ENCODE measurements at regions not wholly inside any gene's neighbourhood (a gene's known extent, or its start where the extent isn't known, plus 50 kb on each side); places are given as distances from the start of the nearest gene placed in this dataset.

DNA sequence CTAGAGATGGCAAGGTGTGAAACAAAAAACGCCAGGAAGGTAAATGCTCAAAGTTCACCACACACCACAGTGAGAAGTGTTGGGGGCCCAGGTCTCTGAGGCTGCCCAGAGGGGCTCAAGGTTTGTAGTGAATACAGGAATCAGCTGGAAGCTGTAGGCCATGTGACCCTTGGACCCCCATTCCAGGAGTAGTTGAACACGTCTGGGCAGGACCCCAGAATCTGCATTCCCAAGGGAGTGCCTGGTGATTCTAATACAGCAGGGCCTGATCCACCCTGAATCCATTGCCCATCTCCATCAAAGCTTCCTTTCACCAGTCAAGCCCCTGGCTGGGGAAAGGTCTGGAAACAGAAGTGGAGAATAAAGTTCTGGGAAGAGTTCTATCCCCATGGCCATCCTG is 70.8 kb upstream of the B3GAT1 start:
- no peaks in the 10 kb centered on the region for H3K27me3 ChIP-seq (ENCODE audit: control insufficient read depth, insufficient read depth, low read length)
- TF ChIP-seq, protein P1, sequence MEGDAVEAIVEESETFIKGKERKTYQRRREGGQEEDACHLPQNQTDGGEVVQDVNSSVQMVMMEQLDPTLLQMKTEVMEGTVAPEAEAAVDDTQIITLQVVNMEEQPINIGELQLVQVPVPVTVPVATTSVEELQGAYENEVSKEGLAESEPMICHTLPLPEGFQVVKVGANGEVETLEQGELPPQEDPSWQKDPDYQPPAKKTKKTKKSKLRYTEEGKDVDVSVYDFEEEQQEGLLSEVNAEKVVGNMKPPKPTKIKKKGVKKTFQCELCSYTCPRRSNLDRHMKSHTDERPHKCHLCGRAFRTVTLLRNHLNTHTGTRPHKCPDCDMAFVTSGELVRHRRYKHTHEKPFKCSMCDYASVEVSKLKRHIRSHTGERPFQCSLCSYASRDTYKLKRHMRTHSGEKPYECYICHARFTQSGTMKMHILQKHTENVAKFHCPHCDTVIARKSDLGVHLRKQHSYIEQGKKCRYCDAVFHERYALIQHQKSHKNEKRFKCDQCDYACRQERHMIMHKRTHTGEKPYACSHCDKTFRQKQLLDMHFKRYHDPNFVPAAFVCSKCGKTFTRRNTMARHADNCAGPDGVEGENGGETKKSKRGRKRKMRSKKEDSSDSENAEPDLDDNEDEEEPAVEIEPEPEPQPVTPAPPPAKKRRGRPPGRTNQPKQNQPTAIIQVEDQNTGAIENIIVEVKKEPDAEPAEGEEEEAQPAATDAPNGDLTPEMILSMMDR (IDR thresholded peaks at IDR 0.05; ENCODE audit: borderline replicate concordance, extremely low read depth, insufficient read depth) = no peak
- DNase-seq (no peak), FAIRE-seq (no peak)
- H3K36me3 ChIP-seq (ENCODE audit: control insufficient read depth in 2 of 3, insufficient read depth in 3 of 3, low read length in 3 of 3) = peaks cover 0 to 2% (median 2%) of the 10 kb centered on the region in 3 donors
- H3K9ac ChIP-seq (ENCODE audit: low read length in 3 of 3) = no peak overlapping the region
- peaks cover 0 to 19% (median 0%) of the 10 kb centered on the region in 3 donors for H3K4me1 ChIP-seq (ENCODE audit: control insufficient read depth in 2 of 3, insufficient read depth in 2 of 3, low read depth in 1 of 3, low read length in 3 of 3)
- no peaks in the 10 kb centered on the region for H3K9me3 ChIP-seq (ENCODE audit: control insufficient read depth in 2 of 3, insufficient read depth in 1 of 3, low read length in 3 of 3)
- H3K27ac ChIP-seq (ENCODE audit: low read depth in 2 of 2, low read length in 2 of 2) = no peak overlapping the region
- no peak overlapping the region for H3K4me3 ChIP-seq (ENCODE audit: low read length in 3 of 3)
- intact Hi-C loops (cut with DNase I) = no loop called here

DNA sequence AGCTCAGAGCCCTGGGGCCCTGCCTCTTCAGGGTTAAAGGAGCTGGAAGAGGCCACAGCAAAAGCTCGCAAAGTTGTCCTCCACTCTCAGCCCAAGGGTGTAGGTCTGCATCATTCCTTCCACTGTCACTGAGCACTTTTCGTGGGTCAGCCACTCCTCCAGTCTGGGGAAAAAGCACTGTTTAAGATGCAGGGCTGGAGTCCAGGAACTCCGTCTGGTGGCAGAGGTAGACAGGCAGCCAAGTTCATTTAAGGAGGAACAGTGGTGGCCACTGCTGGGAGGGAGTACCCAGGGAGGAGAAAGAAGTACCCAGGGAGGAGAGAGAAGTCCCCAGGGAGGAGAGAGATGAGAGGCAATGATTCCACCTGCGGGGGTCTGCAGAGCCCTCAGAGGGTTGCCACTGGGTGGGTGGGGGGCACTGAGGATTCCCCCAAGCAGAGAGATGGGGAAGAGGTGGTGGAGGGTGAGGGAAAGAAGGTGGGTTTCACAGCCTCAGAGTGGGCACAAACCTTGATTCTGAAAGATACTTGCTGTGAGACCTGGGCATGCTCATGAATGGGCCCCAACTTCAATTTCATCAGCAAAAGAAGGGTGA is 70.0 kb upstream of the B3GAT1 start:
- H3K9me3 ChIP-seq (ENCODE audit: control insufficient read depth in 2 of 3, insufficient read depth in 1 of 3, low read length in 3 of 3) = no peaks in the 10 kb centered on the region
- DNase-seq (peak in 1 of 5 donors; percentile 15), FAIRE-seq (no peak)
- intact Hi-C loops (cut with DNase I) = no loop called here
- no peak overlapping the region for H3K9ac ChIP-seq (ENCODE audit: low read length in 3 of 3)
- TF ChIP-seq, protein P1 (IDR thresholded peaks at IDR 0.05; ENCODE audit: borderline replicate concordance, extremely low read depth, insufficient read depth) = no peak
- peaks cover 0 to 2% (median 2%) of the 10 kb centered on the region in 3 donors for H3K36me3 ChIP-seq (ENCODE audit: control insufficient read depth in 2 of 3, insufficient read depth in 3 of 3, low read length in 3 of 3)
- no peaks in the 10 kb centered on the region for H3K27me3 ChIP-seq (ENCODE audit: control insufficient read depth, insufficient read depth, low read length)
- peaks cover 0 to 19% (median 0%) of the 10 kb centered on the region in 3 donors for H3K4me1 ChIP-seq (ENCODE audit: control insufficient read depth in 2 of 3, insufficient read depth in 2 of 3, low read depth in 1 of 3, low read length in 3 of 3)
- no peak overlapping the region for H3K4me3 ChIP-seq (ENCODE audit: low read length in 3 of 3)
- H3K27ac ChIP-seq (ENCODE audit: low read depth in 2 of 2, low read length in 2 of 2) = no peak overlapping the region

- Histone ChIP-seq H3K27me3 (ENCODE audit: control insufficient read depth, insufficient read depth, low read length) (no peaks in the 10 kb centered on the region), H3K4me1 (ENCODE audit: control insufficient read depth in 2 of 3, insufficient read depth in 2 of 3, low read depth in 1 of 3, low read length in 3 of 3) (peaks cover 0 to 19% (median 0%) of the 10 kb centered on the region in 3 donors), H3K9ac (ENCODE audit: low read length in 3 of 3) (no peak overlapping the region), H3K27ac (ENCODE audit: low read depth in 2 of 2, low read length in 2 of 2) (peak overlapping the region; percentile 65 to 81), H3K36me3 (ENCODE audit: control insufficient read depth in 2 of 3, insufficient read depth in 3 of 3, low read length in 3 of 3) (peaks cover 0 to 2% (median 2%) of the 10 kb centered on the region in 3 donors), H3K4me3 (ENCODE audit: low read length in 3 of 3) (no peak overlapping the region), H3K9me3 (ENCODE audit: control insufficient read depth in 2 of 3, insufficient read depth in 1 of 3, low read length in 3 of 3) (no peaks in the 10 kb centered on the region)
- DNase-seq (peak in 3 of 5 donors; percentile 20 to 58 (median 29)), FAIRE-seq (no peak)
- intact Hi-C loops (cut with DNase I) = no loop called here
- TF ChIP-seq, protein P1 (IDR thresholded peaks at IDR 0.05; ENCODE audit: borderline replicate concordance, extremely low read depth, insufficient read depth) = no peak
Measured at GRCh38 chr11:134481135-134481534, 69.1 kb upstream of the B3GAT1 start.
